GM23248 (cell line): ENCODE measurements at regions not wholly inside any gene's neighbourhood (a gene's known extent, or its start where the extent isn't known, plus 50 kb on each side); places are given as distances from the start of the nearest gene placed in this dataset.

Experiments
- DNase-seq: peaks from one replicate; pipeline ENCODE4 v3.0.0-alpha.2; 2015
- H2AFZ ChIP-seq: fragments of 200-600 bp; sonication (generic); 2 replicates; pipeline ENCODE4 v1.6.1; 2016; ENCODE audit warnings: antibody characterized with exemption
- H3F3A ChIP-seq: fragments of 200-600 bp; sonication (generic); 2 replicates; pipeline ENCODE4 v1.6.1; 2016; ENCODE audit warnings: mild to moderate bottlenecking, antibody characterized with exemption, mixed run types; ENCODE audit not compliant: insufficient read depth
- H3K27ac ChIP-seq: fragments of 200-600 bp; sonication (generic); 2 replicates; pipeline ENCODE4 v1.5.1; 2016; ENCODE audit warnings: mild to moderate bottlenecking
- H3K27me3 ChIP-seq: fragments of 200-600 bp; sonication (generic); replicated peaks from 2 replicates; pipeline ENCODE4 v1.6.1; 2016; ENCODE audit warnings: mild to moderate bottlenecking; ENCODE audit not compliant: insufficient read depth
- H3K36me3 ChIP-seq: fragments of 200-600 bp; sonication (generic); 2 replicates; pipeline ENCODE4 v1.6.1; 2016; ENCODE audit warnings: low read depth, mild to moderate bottlenecking
- H3K4me1 ChIP-seq: fragments of 200-600 bp; sonication (generic); 2 replicates; pipeline ENCODE4 v1.6.1; 2016; ENCODE audit warnings: mild to moderate bottlenecking; ENCODE audit not compliant: insufficient read depth
- H3K4me2 ChIP-seq: fragments of 200-600 bp; sonication (generic); one replicate; pipeline ENCODE4 v1.6.1; 2016; ENCODE audit warnings: mild to moderate bottlenecking; ENCODE audit not compliant: unreplicated experiment
- H3K4me3 ChIP-seq: fragments of 200-600 bp; sonication (generic); 2 replicates; pipeline ENCODE4 v1.5.1; 2016; ENCODE audit warnings: mild to moderate bottlenecking
- H3K79me2 ChIP-seq: fragments of 200-600 bp; sonication (generic); 2 replicates; pipeline ENCODE4 v1.6.1; 2016; ENCODE audit warnings: mild to moderate bottlenecking; ENCODE audit not compliant: insufficient read depth
- H3K9ac ChIP-seq: fragments of 200-600 bp; sonication (generic); 2 replicates; pipeline ENCODE4 v1.6.1; 2016; ENCODE audit warnings: mild to moderate bottlenecking
- H3K9me2 ChIP-seq: fragments of 200-600 bp; sonication (generic); 2 replicates; pipeline ENCODE4 v1.6.1; 2016; ENCODE audit warnings: mixed run types, mild to moderate bottlenecking, moderate library complexity; ENCODE audit not compliant: insufficient read depth
- H3K9me3 ChIP-seq: fragments of 200-600 bp; sonication (generic); one replicate; pipeline ENCODE4 v1.6.1; 2017; ENCODE audit warnings: low read depth
- H4K20me1 ChIP-seq: fragments of 200-600 bp; sonication (generic); 2 replicates; pipeline ENCODE4 v1.6.0; 2016; ENCODE audit not compliant: insufficient read depth
- EZH2 ChIP-seq: fragments of 200-600 bp; sonication (generic); IDR thresholded peaks from 2 replicates; pipeline ENCODE4 v1.6.1; 2018; ENCODE audit warnings: antibody characterized with exemption, mild to moderate bottlenecking; ENCODE audit not compliant: insufficient read depth, poor library complexity, severe bottlenecking
- EZH2phosphoT487 ChIP-seq: fragments of 200-600 bp; sonication (generic); IDR thresholded peaks from 2 replicates; pipeline ENCODE4 v1.6.1; 2018; ENCODE audit warnings: antibody characterized with exemption, moderate library complexity, mild to moderate bottlenecking, low read depth; ENCODE audit not compliant: insufficient read depth
- WGBS, 2 experiments: methylation state at CpG; one replicate each; pipeline ENCODE4 v1.1.6; 2015 to 2017; ENCODE audit warnings: low lambda C conversion rate in 2 of 2, low coverage in 1 of 2; ENCODE audit errors: missing lambda C conversion rate in 2 of 2; 5-methylcytosine and 5-hydroxymethylcytosine counted together
- in situ Hi-C: fragments of 300-500 bp; cut with MboI; formaldehyde crosslinking; loops from 2 replicates; pipeline ENCODE4 v1.15.0; 2020

- in situ Hi-C loops = no loop called here
- no peak for TF ChIP-seq EZH2phosphoT487
- TF ChIP-seq EZH2 = no peak
- Histone ChIP-seq H3K9me2 (no peaks in the 10 kb centered on the region), H3K9me3 (no peaks in the 10 kb centered on the region), H2AFZ (no peak overlapping the region), H3K79me2 (no peaks in the 10 kb centered on the region), H3K36me3 (no peaks in the 10 kb centered on the region), H3K4me3 (no peak overlapping the region), H3K27me3 (no peaks in the 10 kb centered on the region; the same call in 1 of the 2 replicates), H4K20me1 (no peaks in the 10 kb centered on the region), H3K9ac (no peak overlapping the region), H3K4me1 (no peaks in the 10 kb centered on the region), H3K27ac (no peak overlapping the region), H3K4me2 (no peak overlapping the region), H3F3A (no peaks in the 10 kb centered on the region)
- 28 to 35% methylated on average over 2 of the region's 2 CpGs for WGBS, 2 experiments
- no peak for DNase-seq
Observed at GRCh38 chr20:22426772-22427171, 157.6 kb downstream of the FOXA2 start.

GRCh38 chr20:22425344-22426295 is 158.8 kb downstream of the FOXA2 start:
- Histone ChIP-seq H3K4me1 (no peaks in the 10 kb centered on the region), H2AFZ (no peak overlapping the region), H4K20me1 (no peaks in the 10 kb centered on the region), H3K27me3 (no peaks in the 10 kb centered on the region; the same call in 1 of the 2 replicates), H3K4me3 (no peak overlapping the region), H3K27ac (no peak overlapping the region), H3K9ac (no peak overlapping the region), H3K9me2 (no peaks in the 10 kb centered on the region), H3K79me2 (no peaks in the 10 kb centered on the region), H3K9me3 (no peaks in the 10 kb centered on the region), H3F3A (no peaks in the 10 kb centered on the region), H3K4me2 (no peak overlapping the region), H3K36me3 (no peaks in the 10 kb centered on the region)
- in situ Hi-C loops = no loop called here
- WGBS, 2 experiments = 52 to 54% methylated on average over 5 of the region's 5 CpGs
- no peak for TF ChIP-seq EZH2
- TF ChIP-seq EZH2phosphoT487 = no peak
- DNase-seq = no peak

GRCh38 chr20:22423190-22423832 is 161.1 kb downstream of the FOXA2 start:
- no peaks in the 10 kb centered on the region for H3F3A ChIP-seq
- H3K4me3 ChIP-seq = no peak overlapping the region
- H3K9ac ChIP-seq = no peak overlapping the region
- no peaks in the 10 kb centered on the region for H4K20me1 ChIP-seq
- no peaks in the 10 kb centered on the region for H3K9me2 ChIP-seq
- WGBS, 2 experiments = 34 to 36% methylated on average over 6 of the region's 6 CpGs
- no peaks in the 10 kb centered on the region for H3K79me2 ChIP-seq
- H3K36me3 ChIP-seq = no peaks in the 10 kb centered on the region
- no peaks in the 10 kb centered on the region for H3K9me3 ChIP-seq
- in situ Hi-C loops = no loop called here
- no peak for DNase-seq
- no peak overlapping the region for H2AFZ ChIP-seq
- H3K4me2 ChIP-seq = no peak overlapping the region
- H3K27me3 ChIP-seq = no peaks in the 10 kb centered on the region; the same call in 1 of the 2 replicates
- no peaks in the 10 kb centered on the region for H3K4me1 ChIP-seq
- TF ChIP-seq EZH2phosphoT487 (no peak), EZH2 (no peak)
- no peak overlapping the region for H3K27ac ChIP-seq

GRCh38 chr20:22420116-22420598 is 164.2 kb downstream of the FOXA2 start:
- H3K9ac ChIP-seq = no peak overlapping the region
- no peak for TF ChIP-seq EZH2phosphoT487
- H3K9me3 ChIP-seq = no peaks in the 10 kb centered on the region
- H3K27ac ChIP-seq = no peak overlapping the region
- no peaks in the 10 kb centered on the region for H3K79me2 ChIP-seq
- H3K36me3 ChIP-seq = no peaks in the 10 kb centered on the region
- no peaks in the 10 kb centered on the region for H4K20me1 ChIP-seq
- in situ Hi-C loops = no loop called here
- H3F3A ChIP-seq = no peaks in the 10 kb centered on the region
- no peak for DNase-seq
- WGBS, 2 experiments = 33 to 51% methylated on average over 3 of the region's 3 CpGs
- no peak overlapping the region for H3K4me3 ChIP-seq
- H3K9me2 ChIP-seq = no peaks in the 10 kb centered on the region
- no peaks in the 10 kb centered on the region; the same call in 1 of the 2 replicates for H3K27me3 ChIP-seq
- H2AFZ ChIP-seq = no peak overlapping the region
- H3K4me2 ChIP-seq = no peak overlapping the region
- no peaks in the 10 kb centered on the region for H3K4me1 ChIP-seq
